ENCODE measurements at regions not wholly inside any gene's neighbourhood (a gene's known extent, or its start where the extent isn't known, plus 50 kb on each side); places are given as distances from the start of the nearest gene placed in this dataset.

DNA sequence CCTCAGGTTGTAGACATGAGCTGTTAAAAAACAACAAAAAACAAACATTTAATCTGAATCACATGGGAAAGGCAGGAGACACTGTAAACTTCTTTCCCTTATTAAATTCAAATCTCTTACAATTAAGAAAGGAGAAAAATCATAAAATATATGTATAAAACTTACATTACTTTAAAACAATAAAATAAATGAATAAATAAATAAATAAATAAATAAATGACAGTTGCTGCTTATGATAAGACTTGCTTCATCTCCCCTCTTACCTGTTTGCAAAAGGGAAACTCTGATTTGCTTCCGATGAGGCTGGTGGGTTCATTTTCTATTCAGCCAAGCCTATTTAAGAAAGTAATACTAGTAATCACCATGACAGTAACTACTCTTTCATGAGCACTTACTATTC lies 353.4 kb upstream of the TBL1XR1 start:
- no peaks in the 10 kb centered on the region for H3K9me3 ChIP-seq (ENCODE audit: control insufficient read depth, low read length, poor library complexity, severe bottlenecking)
- no peaks in the 10 kb centered on the region for H3K27me3 Mint-ChIP-seq
- DNase-seq (no peak), ATAC-seq (no peak)
- H3K4me3 Mint-ChIP-seq = peak overlapping the region; percentile 55
- H3K4me1 Mint-ChIP-seq = peaks cover 31% of the 10 kb centered on the region
- H3K27ac Mint-ChIP-seq = peak overlapping the region; percentile 79
- no peaks in the 10 kb centered on the region for H3K36me3 Mint-ChIP-seq (ENCODE audit: low read depth)

DNA sequence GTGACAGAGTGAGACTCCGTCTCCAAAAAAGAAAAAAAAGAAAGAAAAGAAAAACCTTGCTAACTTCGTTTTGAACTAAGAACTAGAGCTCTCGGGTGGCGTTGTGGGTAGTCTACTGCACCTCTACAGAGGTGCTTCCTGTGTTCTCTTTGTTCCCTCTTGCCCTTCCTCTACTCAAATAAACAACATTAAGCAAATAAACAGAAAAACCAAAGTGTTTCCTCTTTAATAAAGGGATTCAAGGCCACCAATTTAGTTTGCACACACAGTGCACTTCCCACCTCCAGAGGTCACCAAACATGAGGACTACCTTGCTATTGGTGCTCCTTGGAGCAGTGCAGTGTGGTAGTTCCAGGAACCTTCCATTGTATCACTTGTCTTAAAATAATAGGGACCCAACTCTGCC lies 354.2 kb upstream of the TBL1XR1 start:
- DNase-seq (no peak), ATAC-seq (peak; percentile 54)
- H3K4me1 Mint-ChIP-seq = peaks cover 35% of the 10 kb centered on the region
- peak overlapping the region; percentile 79 for H3K27ac Mint-ChIP-seq
- no peaks in the 10 kb centered on the region for H3K27me3 Mint-ChIP-seq
- H3K4me3 Mint-ChIP-seq = peak overlapping the region; percentile 55
- no peaks in the 10 kb centered on the region for H3K36me3 Mint-ChIP-seq (ENCODE audit: low read depth)
- no peaks in the 10 kb centered on the region for H3K9me3 ChIP-seq (ENCODE audit: control insufficient read depth, low read length, poor library complexity, severe bottlenecking)

DNA sequence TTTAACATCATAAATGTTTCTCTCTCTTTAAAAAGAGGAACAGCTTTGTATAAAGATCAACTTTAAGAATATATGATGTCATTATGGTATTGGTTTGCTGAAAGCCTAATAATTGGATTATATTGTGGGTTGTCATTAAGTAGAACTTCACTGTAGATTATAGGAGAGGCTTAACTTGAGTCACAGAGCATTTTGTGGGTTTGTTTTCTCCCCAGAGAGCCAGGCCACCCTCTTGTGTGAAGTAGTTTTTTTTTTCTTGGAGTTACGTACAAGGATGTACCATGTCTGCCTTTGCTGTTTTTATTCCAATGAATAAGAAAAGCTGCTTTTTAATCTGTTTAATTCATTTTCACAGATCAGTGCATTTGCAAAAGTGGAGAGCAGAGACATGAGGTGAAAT lies 354.8 kb upstream of the TBL1XR1 start:
- Mint-ChIP-seq H3K36me3 (ENCODE audit: low read depth) (no peaks in the 10 kb centered on the region), H3K4me3 (no peak overlapping the region), H3K27me3 (no peaks in the 10 kb centered on the region), H3K4me1 (peaks cover 35% of the 10 kb centered on the region), H3K27ac (peak overlapping the region; percentile 12)
- H3K9me3 ChIP-seq (ENCODE audit: control insufficient read depth, low read length, poor library complexity, severe bottlenecking) = no peaks in the 10 kb centered on the region
- DNase-seq = no peak
- no peak for ATAC-seq

GRCh38 chr3:177553012-177553411 lies 355.7 kb upstream of the TBL1XR1 start:
- DNase-seq = no peak
- Mint-ChIP-seq H3K27ac (no peak overlapping the region), H3K36me3 (ENCODE audit: low read depth) (no peaks in the 10 kb centered on the region), H3K4me1 (peaks cover 30% of the 10 kb centered on the region), H3K27me3 (no peaks in the 10 kb centered on the region), H3K4me3 (no peak overlapping the region)
- H3K9me3 ChIP-seq (ENCODE audit: control insufficient read depth, low read length, poor library complexity, severe bottlenecking) = no peaks in the 10 kb centered on the region
- no peak for ATAC-seq

DNA sequence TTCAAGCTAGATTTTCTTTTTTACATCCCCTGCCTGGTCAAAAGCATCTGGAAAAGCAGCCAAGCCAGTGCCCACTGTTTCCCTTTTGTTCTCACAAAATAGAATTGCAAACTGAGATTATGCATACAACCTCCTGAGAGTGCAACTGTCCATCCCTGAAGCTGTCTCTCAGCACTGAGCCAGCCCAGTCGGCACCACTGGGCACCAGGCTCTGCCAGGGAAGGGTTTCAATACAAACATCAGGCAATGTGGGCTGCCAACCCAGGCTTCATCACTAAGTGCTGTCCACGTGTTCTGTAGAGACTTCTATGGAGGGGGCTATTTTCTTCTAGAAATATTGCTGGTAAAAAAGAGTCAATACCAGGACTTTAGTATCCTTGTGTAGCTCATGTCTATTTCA lies 356.3 kb upstream of the TBL1XR1 start:
- Mint-ChIP-seq H3K4me1 (peaks cover 30% of the 10 kb centered on the region), H3K27ac (peak overlapping the region; percentile 9)

DNA sequence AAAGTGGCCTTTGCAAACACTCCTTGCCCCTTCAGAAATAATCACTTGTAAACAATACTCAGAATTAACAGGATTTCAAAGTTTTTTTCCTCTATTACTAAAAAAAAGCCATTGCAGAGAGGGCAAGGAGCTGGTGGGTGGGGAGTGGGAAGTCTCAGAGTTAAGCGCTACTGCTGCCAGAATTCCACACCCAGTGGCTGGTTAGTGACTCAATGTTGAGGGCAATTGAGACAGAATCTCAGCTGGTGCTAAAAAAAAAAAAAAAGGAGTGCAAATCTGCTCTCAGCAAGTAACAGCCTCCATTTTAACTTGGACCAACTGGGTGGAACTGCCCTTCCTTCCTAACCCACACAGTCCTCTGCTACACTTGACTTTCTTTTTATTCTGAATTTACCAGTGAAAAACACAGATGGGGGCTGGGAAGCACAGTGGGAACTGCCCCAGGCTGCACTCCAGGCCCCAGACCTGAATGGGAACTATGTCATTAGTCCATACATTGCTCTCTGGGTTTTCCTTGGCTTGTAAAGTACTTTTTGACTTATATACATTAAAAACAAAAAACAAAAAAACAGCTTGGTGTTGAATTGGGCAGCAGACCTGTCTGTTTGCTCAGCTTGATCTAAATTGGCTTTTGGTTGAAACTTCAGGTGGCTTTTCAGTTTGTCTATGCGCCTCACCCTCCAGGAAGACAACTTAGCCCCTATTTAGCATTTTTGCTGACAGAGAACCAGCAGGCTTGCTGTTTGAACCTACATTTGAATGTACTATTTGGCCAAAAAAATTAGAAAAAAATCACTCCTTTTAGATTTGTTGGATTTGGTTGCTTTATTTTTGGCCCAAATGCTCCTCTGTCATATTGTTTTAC lies 357.8 kb upstream of the TBL1XR1 start:
- peak overlapping the region; percentile 65 for H3K27ac Mint-ChIP-seq
- no peaks in the 10 kb centered on the region for H3K9me3 ChIP-seq (ENCODE audit: control insufficient read depth, low read length, poor library complexity, severe bottlenecking)
- DNase-seq (no peak), ATAC-seq (no peak)
- H3K36me3 Mint-ChIP-seq (ENCODE audit: low read depth) = no peaks in the 10 kb centered on the region
- H3K4me1 Mint-ChIP-seq = peaks cover 26% of the 10 kb centered on the region
- no peak overlapping the region for H3K4me3 Mint-ChIP-seq
- H3K27me3 Mint-ChIP-seq = no peaks in the 10 kb centered on the region

More for the DNA sequence above, 356.3 kb upstream of the TBL1XR1 start:
- no peaks in the 10 kb centered on the region for H3K9me3 ChIP-seq (ENCODE audit: control insufficient read depth, low read length, poor library complexity, severe bottlenecking)
- no peak overlapping the region for H3K4me3 Mint-ChIP-seq
- no peaks in the 10 kb centered on the region for H3K36me3 Mint-ChIP-seq (ENCODE audit: low read depth)
- ATAC-seq (no peak), DNase-seq (no peak)
- H3K27me3 Mint-ChIP-seq = no peaks in the 10 kb centered on the region

DNA sequence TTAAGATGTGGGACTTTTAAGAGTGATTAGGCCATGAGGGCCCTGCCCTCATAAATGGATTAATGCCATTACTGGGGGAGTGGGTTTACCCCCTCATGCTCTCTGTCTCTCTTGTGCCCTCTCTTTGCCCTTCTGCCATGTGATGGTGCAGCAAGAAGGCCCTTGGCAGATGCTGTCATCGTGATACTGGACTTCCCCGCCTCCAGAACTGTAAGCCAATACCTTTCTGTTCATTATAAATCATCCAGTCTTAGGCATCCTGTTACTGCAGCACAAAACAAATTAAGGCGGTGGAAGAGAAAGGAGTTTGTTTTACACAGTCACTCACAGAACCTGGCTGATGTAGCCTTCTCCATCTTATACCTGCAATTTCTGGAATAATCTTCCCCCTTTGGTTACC lies 360.3 kb upstream of the TBL1XR1 start:
- no peaks in the 10 kb centered on the region for H3K36me3 Mint-ChIP-seq (ENCODE audit: low read depth)
- H3K27me3 Mint-ChIP-seq = no peaks in the 10 kb centered on the region
- no peak for ATAC-seq
- no peak for DNase-seq
- H3K9me3 ChIP-seq (ENCODE audit: control insufficient read depth, low read length, poor library complexity, severe bottlenecking) = no peaks in the 10 kb centered on the region
- H3K4me1 Mint-ChIP-seq = peaks cover 10% of the 10 kb centered on the region
- H3K27ac Mint-ChIP-seq = no peak overlapping the region
- H3K4me3 Mint-ChIP-seq = no peak overlapping the region

- Mint-ChIP-seq H3K4me3 (no peak overlapping the region), H3K27ac (no peak overlapping the region), H3K27me3 (no peaks in the 10 kb centered on the region), H3K36me3 (ENCODE audit: low read depth) (no peaks in the 10 kb centered on the region), H3K4me1 (peaks cover 3% of the 10 kb centered on the region)
- no peak for DNase-seq
- ATAC-seq = no peak
- no peaks in the 10 kb centered on the region for H3K9me3 ChIP-seq (ENCODE audit: control insufficient read depth, low read length, poor library complexity, severe bottlenecking)
These were observed 364.1 kb upstream of the TBL1XR1 start for GRCh38 chr3:177561365-177561764.

GRCh38 chr3:177561769-177562392 lies 364.6 kb upstream of the TBL1XR1 start:
- no peak overlapping the region for H3K4me3 Mint-ChIP-seq
- peaks cover 5% of the 10 kb centered on the region for H3K4me1 Mint-ChIP-seq
- H3K9me3 ChIP-seq (ENCODE audit: control insufficient read depth, low read length, poor library complexity, severe bottlenecking) = no peaks in the 10 kb centered on the region
- H3K27me3 Mint-ChIP-seq = no peaks in the 10 kb centered on the region
- H3K27ac Mint-ChIP-seq = no peak overlapping the region
- H3K36me3 Mint-ChIP-seq (ENCODE audit: low read depth) = no peaks in the 10 kb centered on the region
- DNase-seq = no peak
- no peak for ATAC-seq

DNA sequence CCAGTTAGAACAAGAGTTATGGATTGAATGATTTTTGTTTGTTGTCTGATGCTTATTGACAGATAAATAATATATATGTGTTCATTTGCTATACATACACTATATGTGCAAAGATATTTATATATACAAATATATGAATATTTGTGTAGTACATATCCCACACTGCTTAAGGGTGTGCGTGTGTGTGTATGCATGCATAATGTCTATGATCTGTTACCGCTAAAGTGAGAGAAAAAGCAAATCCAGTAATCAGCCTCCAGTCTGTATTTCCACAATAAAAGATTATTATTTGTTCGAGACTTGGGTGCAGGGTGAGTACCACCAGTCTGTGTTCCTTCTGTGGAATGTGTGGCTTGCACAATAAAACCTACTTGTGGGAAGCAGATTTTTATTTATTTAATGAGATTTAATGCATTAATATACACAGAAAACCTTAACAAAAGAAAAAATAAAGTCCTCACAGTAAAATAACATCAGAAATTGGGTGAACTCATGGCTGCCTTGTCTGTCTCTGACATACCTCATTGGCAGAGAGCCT lies 366.0 kb upstream of the TBL1XR1 start:
- Mint-ChIP-seq H3K27ac (no peak overlapping the region), H3K36me3 (ENCODE audit: low read depth) (no peaks in the 10 kb centered on the region), H3K4me3 (no peak overlapping the region), H3K27me3 (no peaks in the 10 kb centered on the region), H3K4me1 (peaks cover 5% of the 10 kb centered on the region)
- ATAC-seq = no peak
- no peaks in the 10 kb centered on the region for H3K9me3 ChIP-seq (ENCODE audit: control insufficient read depth, low read length, poor library complexity, severe bottlenecking)
- DNase-seq = no peak

DNA sequence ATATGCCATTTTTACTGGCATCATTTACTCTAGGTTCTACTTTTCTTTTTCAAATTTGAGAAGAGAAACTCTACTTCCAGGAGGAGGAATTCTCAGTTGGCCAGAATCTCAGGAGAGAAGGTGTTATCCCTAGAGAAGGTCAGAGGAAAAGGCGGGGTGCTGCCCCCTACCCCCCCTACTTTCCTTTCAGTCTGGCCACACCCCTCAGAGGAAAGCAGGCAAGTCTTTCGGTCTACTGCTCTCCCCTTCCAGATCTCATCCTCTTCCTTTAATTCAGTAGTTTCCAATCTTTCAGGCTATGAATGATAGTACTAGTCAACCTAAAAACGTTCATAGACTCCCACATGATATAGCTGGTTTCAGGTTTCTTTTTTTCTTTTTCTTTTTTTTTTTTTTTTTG lies 366.5 kb upstream of the TBL1XR1 start:
- H3K27ac Mint-ChIP-seq = no peak overlapping the region
- no peaks in the 10 kb centered on the region for H3K27me3 Mint-ChIP-seq
- no peaks in the 10 kb centered on the region for H3K9me3 ChIP-seq (ENCODE audit: control insufficient read depth, low read length, poor library complexity, severe bottlenecking)
- ATAC-seq = no peak
- no peaks in the 10 kb centered on the region for H3K36me3 Mint-ChIP-seq (ENCODE audit: low read depth)
- H3K4me1 Mint-ChIP-seq = peaks cover 5% of the 10 kb centered on the region
- H3K4me3 Mint-ChIP-seq = no peak overlapping the region
- DNase-seq = no peak

DNA sequence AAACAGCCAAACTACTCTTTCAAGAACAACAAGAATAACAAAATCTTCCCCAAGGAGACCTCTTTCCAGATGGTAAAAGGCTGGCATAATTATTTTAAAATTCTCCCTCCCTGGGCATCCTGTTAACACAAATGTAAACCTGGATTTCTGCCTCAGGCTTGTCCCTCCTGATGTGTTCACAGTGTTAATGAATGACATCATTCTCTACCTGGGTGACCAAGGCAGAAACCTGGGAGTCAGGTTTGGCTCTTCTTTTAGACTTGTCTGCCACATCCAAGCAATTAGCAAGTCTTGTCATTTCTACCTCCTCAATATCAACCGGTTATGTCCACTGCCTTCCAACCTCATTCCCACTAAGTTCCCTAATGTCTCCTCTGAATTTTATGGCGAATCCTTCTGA lies 368.7 kb upstream of the TBL1XR1 start:
- Mint-ChIP-seq H3K27me3 (no peaks in the 10 kb centered on the region), H3K27ac (no peak overlapping the region), H3K4me1 (peaks cover 5% of the 10 kb centered on the region), H3K36me3 (ENCODE audit: low read depth) (no peaks in the 10 kb centered on the region), H3K4me3 (no peak overlapping the region)
- no peaks in the 10 kb centered on the region for H3K9me3 ChIP-seq (ENCODE audit: control insufficient read depth, low read length, poor library complexity, severe bottlenecking)
- no peak for DNase-seq
- ATAC-seq = no peak

DNA sequence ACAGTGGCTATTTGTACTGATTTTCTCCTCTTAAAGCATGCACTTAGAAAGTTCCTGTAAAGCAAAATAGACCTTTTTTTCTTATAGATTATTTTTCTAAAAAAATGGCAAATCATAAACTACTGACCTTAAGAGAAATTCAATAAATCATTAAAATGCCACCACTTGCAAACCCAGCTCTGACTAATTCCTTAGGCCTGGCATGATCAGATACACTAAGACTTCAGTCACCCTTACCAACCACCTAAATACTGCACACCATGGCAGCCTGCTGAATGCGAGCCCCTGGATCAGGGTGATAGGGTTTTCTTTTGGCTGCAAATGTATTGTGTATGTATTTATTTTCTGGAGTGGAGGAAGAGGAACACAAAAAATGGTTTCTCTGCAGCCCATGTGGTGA lies 370.6 kb upstream of the TBL1XR1 start:
- ATAC-seq = no peak
- no peak overlapping the region for H3K4me3 Mint-ChIP-seq
- no peak overlapping the region for H3K27ac Mint-ChIP-seq
- no peaks in the 10 kb centered on the region for H3K9me3 ChIP-seq (ENCODE audit: control insufficient read depth, low read length, poor library complexity, severe bottlenecking)
- peaks cover 5% of the 10 kb centered on the region for H3K4me1 Mint-ChIP-seq
- no peaks in the 10 kb centered on the region for H3K27me3 Mint-ChIP-seq
- DNase-seq = no peak
- H3K36me3 Mint-ChIP-seq (ENCODE audit: low read depth) = no peaks in the 10 kb centered on the region
